ENCODE measurements at regions not wholly inside any gene's neighbourhood (a gene's known extent, or its start where the extent isn't known, plus 50 kb on each side); places are given as distances from the start of the nearest gene placed in this dataset.

DNA sequence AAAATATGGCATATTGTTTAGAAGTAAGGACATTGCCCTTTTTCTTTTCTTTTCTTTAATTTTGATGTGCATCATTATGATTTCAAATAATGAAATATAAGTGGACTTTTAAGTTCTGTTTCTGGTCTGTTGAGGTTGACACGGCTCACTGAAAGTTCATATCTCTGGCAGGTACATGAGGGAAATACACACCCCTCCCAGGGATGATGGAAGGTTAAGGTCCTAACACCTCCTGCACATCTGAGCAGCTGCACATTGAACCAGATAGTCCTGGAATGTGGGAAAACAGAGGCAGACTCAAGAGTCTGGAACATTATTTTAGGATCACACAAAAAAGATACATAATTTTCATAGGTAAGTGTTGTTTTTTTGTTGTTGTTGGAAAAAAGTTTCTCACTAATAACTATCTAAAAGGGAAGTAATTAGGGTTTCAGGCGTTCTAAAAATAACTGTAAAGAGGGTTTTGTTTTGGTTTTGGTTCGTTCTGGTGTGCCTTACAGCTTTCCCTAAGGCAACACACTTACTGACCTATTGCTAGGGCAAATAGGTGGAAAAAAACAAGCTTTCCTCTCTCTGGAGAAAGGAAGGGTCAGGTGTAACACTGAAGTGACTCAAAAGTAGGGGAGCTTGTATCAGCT, 201.2 kb upstream of the PRKCQ start:
- TF ChIP-seq SETDB1 (IDR thresholded peaks at IDR 0.05; ENCODE audit: insufficient read length, low read length), result no peak
- no peak for TF ChIP-seq ZNF114 (tag by site-specific recombination; IDR thresholded peaks at IDR 0.05)
- no peak for TF ChIP-seq ZNF274 (IDR thresholded peaks at IDR 0.05; ENCODE audit: low read length)
- no peak for TF ChIP-seq ZNF274 (tag by site-specific recombination; IDR thresholded peaks at IDR 0.05; ENCODE audit: borderline replicate concordance)
- no peak for TF ChIP-seq CTCF (tag by site-specific recombination; IDR thresholded peaks at IDR 0.05)

Data from HEK293 (cell line).